ENCODE measurements at regions not wholly inside any gene's neighbourhood (a gene's known extent, or its start where the extent isn't known, plus 50 kb on each side); places are given as distances from the start of the nearest gene placed in this dataset.
A peak's percentile ranks its signal among the peaks of the same experiment; 100 is the strongest.

DNA sequence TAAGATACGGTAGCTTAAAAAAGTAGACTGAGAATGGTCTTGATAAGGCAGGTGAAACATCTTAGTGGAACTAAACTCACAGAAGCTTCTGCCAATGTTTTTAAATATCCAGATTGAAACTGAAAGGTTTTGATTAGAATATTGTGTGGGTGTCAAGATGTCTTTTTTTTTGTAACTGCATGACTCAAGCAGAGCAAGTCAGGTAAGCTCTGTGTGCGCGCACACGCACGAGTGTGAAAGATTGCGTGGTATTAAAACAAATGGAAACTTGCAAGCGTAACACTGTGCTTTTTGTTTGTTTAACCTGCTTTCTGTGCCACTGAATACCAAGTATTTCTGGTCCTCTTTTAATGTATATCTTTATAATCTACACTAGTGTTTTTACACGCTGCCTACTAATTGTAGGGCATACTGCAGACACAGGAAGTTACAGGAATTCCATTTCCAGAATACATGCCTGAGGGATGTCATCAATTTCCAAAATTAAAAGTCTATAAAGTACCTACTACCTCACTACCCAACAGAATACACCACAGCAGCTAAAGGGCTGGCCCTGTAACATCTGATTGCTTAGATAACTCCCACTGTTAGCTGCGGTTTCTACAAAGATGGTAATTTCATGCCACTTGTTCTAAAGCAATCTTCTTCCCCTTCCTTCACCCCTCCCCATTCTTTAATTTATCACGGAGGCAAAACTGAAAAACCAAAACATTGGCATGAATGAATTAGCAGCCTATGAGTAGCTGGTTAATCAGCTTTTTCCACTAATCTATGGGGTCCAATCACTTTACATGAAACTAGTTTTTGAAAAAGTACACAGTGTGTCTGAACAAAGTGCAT is 472.8 kb downstream of the SHQ1 start:
- peak in 1 of 2 experiments; percentile 20 for DNase-seq (ENCODE audit: low read depth in 2 of 2)

DNA sequence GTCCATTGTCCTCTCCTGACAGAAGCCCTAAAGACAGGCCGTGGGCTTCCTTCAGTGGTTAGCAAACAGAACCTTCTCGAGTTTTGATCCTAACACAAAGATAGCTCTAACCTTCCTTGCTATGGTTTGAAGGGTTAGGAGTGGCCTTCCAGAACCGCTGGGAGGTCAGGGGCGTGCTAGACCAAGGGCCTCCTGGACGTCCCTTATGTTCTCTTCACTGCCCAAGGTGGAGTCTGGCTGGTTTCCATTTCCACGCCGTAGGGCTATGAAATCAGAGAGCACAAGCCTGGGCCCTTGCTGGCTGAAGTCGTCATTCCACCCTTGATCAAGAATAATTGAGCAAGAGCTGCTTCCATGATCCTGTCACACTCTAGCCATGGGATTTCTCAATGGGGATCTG is 475.1 kb downstream of the SHQ1 start:
- no peak for DNase-seq (ENCODE audit: low read depth in 2 of 2)

DNA sequence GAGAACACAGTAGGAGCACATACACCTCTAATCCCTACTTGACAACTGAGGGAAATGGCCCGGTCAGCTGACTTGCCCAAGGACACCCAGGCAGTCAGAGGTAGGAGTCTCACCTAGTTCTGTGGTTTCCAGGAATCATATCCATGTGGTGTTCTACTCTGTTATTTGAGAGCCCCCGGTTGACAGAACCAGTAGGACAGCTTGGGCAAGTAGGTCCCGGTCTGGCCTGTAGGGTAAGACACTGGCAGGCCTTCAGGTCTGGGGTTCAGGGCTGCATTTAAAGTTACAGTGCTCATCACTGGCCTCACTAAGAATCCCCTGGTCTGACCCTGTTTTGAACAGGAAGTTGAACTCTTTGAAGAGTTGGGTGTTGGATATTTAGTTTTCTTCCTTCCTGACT is 476.1 kb downstream of the SHQ1 start:
- no peak for DNase-seq (ENCODE audit: low read depth in 2 of 2)

DNA sequence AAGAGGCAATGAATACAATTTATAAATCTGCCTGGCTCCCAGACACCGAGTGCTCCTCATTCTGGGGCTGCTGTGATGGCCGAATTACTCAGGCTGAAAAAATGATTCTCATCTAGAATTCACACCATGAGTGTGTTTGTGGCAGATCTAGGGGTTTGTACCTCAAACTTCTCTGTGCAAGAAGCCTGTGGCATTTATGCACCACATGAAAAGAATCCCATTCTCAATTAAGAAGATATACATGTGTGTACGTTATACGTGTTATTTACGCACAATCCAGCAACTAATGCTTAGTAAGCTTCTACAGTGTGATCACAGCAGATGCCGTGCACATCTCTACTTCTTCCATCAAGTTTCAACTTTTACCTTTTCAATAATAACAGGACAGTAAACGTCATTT is 476.8 kb downstream of the SHQ1 start:
- DNase-seq (ENCODE audit: low read depth in 2 of 2) = no peak

DNA sequence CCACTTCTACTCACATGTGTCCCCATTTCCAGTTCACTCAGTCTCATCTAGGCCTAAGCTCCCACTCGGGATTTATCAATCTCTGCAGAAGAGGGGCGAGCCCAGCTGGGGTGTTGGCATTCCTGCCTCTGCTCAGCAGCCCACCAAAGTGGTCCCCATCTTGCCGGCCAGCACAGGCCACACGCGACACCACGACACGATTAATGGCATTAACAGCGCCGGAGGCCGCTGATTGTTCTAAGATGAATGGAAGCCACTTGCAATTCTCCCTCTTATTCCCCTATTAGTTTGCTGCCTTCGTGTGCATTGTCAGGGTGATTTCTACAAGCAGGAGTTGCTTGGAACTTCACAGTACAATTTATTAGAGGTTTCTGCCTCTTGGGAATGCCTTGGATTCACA is 477.3 kb downstream of the SHQ1 start:
- DNase-seq (ENCODE audit: low read depth in 2 of 2) = no peak

DNA sequence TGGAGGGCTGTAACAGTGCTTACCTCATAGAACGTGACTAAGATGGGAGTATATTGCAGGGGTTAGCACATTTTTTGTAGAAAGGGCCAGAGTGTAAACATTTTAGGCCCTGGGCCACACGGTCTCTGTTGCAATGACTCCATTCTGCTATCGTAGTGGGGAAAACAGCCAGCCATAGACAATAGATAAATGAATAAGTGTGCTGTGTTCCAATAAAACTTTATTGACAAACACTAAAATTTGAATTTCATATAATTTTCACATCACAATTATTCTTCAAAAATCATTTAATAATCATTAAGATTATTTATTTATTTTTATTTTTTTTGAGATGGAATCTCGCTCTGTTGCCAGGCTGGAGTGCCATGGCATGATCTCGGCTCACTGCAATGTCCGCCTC is 478.6 kb downstream of the SHQ1 start:
- no peak for DNase-seq (ENCODE audit: low read depth in 2 of 2)

DNA sequence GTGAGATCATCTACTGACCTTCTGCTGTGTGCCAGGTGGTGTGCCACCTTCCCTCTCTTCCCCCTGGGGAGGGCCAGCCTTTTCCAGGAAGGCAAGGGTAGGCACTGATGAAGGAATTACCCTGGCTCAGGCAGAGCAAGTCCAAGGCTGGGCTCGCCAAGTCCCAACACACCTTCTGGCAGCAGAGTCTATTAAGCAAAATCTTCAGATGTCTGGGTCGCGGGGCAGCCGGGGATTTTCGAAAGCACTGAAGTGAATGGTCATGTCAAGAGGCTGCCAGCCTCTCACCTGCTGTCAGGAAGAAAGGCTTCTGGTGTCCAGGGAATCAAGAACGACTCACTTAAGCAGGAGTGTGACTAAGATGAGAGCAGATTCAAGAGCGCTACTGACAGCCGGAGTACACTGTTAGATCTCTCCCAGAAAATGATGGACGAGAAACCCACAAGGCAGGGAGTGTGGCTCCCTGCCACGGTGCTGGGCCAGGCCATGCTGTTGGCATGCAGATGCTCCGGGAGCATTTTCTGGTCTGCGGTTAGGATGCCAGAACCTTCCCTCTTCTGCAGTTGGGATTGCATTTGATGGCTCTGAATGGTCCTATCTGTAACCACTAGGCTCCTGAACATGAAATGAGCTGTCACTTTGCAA is 479.8 kb downstream of the SHQ1 start:
- DNase-seq (ENCODE audit: low read depth in 2 of 2) = no peak

DNA sequence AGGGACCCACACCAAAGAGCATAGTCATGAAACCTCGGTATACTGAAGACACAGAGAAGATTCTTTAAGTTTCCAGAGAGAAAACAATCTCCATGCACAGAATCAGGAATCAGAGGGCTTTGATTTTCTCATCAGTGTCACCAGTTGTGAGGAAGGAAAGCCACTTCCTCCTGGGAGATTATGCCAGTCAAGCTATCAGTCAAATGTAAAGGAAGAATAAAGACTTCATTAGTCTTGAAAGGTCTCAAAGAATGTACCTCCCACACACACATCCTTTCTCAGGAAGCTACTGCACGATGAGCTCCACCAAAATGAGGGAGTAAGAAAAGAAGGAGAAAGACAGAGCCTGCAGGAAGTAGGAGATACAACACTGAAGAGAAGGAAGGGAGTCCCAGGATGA is 486.3 kb downstream of the SHQ1 start:
- no peak for DNase-seq (ENCODE audit: low read depth in 2 of 2)

DNA sequence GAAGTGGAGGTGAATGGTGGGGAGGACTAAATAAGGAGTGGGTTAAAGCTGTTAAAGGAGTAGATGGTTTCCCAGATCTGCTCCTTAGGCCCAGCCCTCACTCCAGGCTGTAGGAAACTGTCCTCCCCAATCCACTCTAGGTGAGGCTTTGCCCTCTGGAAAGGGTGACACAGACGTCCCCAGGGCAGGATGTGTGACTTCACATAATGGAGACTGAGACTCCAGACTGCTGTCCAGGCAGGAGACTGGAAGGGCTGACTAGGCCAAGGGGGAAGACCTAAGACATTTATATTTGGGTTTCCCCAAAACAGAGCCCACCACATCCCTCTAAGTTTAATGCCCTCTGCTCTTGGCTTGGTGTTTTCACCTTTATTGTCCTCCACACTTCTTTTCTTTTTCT is 488.5 kb downstream of the SHQ1 start:
- no peak for DNase-seq (ENCODE audit: low read depth in 2 of 2)

DNA sequence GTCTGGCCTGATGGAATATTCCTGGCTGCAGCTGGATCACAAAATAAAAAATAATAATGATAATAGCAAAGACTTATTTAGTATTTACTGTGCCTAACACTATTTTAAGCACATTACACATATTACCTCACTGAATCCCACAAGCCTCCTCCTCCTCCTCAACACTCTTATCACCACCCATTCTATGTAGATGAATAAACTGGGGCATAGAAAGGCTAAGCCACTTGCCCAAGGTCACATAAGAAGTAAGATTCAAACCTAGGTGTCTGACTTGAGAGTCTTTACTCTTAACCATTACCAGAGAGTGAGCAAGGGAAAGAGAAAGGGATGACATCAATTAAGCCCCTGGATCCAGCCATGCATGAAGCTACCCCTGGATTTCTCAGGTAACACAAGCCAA is 493.1 kb downstream of the SHQ1 start:
- DNase-seq (ENCODE audit: low read depth in 2 of 2) = no peak

DNA sequence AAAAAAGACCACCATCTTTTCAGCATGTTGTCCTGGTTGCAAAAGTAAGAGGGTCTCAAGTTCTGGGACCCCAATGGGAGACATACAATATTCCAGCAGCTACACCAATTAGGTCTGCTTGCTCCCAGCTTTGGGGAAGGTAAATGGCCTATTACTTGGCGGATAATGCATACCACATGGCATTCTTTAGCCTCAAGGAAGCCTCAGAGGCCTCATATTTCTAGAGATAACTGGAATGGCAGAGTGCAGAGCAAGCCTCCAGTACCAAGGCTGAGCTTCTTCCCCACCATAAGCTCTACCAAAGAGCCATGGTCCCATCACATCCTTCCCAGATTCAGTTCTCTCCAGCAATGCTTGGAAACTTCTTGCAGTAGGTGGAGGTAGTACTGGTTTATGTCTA is 493.8 kb downstream of the SHQ1 start:
- DNase-seq (ENCODE audit: low read depth in 2 of 2) = no peak

DNA sequence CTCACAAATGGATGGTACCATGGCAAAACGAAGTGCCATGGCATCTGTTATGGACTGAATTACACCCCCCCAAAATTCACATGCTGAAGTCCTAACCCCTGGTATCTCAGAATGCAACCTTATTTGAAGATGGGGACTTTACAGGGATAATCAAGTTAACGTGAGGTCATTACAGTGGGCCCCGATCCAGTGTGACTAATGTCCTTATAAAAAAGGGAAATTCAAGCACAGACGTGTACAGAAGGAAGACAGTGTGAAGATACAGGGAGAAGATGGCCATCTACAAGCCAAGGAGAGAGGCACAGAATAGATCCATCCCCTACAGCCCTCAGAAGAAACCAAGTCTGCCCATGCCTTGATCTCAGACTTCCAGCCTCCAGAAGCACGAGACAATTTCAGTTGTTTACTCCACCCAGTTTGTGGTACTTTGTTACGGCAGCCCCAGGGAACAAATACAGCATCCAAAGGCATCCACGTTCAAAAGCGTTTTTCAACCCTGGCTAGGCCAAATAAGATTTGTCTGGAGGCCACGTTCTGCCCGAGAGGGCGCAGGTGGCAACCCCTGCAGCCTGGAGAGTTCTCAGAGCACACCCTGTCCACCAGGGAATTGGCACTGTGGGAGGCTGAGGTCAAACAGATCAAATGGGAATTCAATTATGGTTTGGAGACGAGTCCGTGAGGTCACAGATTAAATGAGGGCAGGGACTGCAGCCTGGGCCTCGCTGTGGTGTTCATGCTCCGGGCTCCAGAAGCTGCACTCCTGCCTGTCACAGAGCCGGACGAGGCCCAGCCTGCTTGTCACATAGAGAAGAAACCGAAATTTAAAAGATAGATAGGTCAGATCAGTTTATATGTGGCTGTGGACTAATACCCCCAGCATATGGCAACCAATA is 494.8 kb downstream of the SHQ1 start:
- DNase-seq (ENCODE audit: low read depth in 2 of 2) = no peak

DNA sequence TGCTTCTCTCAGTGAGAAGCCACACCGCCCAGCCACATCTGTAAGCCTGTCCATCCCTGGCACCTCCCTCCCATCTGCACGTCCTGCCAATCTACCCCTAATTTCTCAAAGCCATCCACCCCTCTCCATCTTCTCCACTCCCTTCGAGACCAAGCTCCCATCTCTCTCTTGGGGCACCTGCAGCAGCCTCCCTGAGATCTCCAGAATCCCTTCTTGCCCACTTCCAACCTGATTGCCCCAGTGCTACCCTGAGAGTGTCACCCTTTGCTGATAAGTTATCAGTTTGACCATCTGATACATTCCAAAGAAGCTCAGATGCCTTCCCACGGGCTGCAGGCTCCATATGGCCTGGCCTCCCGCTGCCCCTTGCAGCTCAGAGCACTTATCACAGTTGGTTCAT is 496.1 kb downstream of the SHQ1 start:
- DNase-seq (ENCODE audit: low read depth in 2 of 2) = no peak

DNA sequence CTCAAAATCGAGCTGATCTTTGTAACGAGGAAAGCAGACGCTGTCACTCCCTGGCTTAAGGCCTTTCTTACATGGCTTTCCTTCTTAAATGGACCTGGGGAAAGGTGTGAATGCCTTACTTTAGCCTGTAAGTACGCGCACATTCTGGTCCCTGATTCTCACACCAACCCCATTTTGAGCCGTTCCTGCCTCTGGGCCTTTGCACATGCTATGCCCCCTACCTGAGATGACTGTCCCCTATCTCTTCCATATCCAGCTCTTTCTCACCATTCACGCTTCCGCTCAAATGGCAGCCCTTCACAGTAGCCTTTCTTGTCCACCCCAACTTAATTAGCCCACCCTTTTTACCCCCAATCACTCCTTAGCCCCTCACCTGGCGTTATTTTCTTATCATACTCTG is 496.7 kb downstream of the SHQ1 start:
- no peak for DNase-seq (ENCODE audit: low read depth in 2 of 2)

DNA sequence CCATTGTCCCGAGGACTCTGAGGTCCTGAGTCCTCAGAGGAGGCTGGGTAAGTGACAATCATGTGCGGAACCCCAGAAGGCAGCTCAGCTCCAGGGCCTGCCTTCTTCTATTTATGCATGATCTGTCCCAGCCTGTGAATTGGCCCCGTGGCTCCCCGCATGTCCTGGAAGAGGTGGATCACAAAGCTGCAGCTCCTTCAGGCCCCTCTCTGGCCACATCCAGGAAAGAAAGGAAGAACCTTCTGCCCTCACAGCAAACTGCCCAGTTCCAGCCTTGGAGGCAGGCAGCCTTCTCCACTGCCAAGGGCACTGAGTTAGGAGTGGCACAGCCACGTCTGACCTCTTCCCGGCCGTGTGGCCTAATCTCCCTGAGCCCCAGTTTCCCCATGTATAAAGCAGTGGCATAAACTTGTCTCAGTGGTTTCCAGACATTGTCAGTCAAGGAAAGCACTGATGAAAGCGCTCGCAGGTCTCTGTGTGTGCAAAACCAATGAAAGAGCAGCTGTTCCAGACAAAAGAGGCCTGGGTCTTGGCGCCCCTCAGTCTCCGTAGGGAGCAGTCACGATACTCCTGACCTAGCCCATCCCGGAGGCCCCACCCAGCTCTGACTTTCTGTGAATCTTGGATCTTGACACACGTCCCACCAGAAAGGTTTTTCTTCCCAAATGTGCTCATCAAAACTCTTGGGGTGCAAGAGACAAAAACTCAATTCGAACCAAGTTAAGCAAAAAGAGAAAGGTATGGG is 497.3 kb downstream of the SHQ1 start:
- DNase-seq (ENCODE audit: low read depth in 2 of 2) = no peak

DNA sequence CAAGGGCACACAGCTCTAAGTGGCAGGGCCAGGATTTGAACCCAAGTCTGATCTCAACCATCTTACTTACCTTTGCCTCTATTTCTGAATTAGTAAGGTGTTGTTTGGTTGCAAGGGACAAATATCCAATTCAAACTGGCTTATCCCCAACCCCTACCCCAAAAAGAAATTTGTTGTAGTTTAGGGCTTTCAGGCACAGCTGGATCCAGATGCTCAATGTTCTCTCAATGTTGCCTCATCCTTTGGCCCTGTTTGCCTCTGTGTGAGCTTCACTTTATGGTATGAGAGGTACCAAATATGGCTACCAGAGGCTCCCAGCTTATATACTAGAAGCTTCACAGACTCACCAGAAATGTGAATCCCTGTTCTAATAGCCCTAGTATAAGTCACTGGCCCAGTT is 499.9 kb downstream of the SHQ1 start:
- DNase-seq (ENCODE audit: low read depth in 2 of 2) = no peak

DNA sequence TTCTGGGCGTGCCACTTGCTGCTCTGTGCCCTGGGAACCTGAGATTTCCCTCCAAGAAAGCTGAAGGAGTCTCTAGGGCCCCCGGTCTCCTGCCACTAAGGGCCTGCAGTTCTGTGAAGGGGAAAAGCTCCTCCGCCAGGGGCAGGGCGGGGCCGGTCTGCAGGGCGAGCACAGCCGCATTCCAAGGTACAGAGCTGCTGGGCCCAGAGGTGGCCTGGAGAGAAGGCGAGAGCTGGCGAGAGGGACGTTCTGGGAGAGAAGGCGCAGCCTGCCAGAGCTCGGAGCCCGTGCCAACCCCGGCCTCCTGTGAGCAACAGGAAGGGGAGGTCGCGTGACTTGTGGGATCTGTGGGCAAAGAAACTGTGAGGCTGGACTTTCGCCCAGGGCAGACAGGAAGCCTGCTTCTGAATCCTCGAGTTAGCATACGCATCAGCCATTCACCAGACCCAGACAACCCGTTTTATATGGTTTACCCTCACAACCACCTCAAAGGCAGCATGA is 500.4 kb downstream of the SHQ1 start:
- DNase-seq (ENCODE audit: low read depth in 2 of 2) = peak; percentile 36 to 65

DNA sequence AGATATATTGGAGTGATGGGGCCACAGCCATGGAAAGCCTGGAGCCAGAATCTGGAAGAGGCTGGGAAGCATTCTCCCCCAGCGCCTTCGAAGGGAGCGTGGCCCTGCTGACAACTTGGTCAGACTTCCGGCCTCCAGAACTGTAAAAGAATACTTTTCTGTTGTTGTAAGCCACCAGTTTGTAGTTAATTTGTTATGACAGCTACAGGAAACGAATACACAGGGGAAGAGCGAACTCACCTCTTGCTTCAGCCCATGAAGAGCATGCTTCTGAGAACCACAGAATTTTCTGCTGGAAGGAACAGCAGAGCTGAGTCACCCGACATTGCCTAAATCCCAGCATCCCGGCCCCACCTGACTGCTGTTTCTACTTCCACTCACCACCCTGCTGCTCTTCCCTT is 501.7 kb downstream of the SHQ1 start:
- DNase-seq (ENCODE audit: low read depth in 2 of 2) = no peak

DNA sequence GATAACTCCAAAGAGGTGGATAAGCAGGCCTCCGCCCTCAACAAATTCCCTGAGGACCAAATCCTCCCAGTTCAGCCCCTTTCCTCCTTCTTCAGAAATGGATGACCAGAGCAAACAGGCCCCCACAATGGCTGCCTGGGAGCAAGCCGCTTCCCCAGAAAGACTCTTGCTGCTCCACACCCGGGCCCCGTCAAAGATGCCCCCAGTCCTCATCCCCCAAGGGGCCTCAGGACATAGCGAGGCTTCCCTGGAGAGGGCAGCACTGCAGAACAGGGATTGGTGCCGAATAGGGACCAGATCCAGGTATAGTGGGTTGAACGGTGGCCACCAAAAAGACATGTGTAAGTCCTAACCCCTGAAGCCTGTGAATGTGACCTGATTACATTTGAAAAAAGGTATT is 502.3 kb downstream of the SHQ1 start:
- no peak for DNase-seq (ENCODE audit: low read depth in 2 of 2)

DNA sequence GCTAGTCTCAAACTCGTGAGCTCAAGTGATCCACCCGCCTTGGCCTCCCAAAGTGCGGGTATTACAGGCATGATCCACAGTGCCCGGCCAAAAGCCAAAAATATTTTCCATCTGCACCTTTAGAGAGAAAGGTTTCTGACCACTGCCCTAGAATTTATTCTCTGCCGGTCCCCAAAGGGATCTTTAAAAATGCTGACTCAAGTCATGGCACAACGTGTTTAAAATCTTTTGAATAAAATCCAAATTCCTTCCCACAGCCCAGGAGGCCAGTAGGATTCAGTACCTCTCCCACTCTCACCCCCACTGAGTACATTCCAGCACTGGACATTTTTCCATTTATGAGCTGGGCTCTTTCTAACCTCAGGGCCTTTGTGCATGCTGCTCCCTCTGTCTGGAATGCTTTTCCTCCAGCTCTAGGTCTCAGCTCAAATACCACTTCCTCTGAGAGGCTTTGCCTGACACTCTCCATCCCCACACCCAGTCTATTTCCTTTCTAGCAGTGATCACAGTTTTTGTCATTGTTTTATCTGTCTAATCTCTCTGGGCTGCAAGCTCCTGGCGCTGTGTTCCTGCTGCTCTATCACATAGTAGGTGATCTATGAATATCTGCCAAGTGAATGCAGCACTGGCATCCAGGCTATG is 502.9 kb downstream of the SHQ1 start:
- DNase-seq (ENCODE audit: low read depth in 2 of 2) = no peak

DNA sequence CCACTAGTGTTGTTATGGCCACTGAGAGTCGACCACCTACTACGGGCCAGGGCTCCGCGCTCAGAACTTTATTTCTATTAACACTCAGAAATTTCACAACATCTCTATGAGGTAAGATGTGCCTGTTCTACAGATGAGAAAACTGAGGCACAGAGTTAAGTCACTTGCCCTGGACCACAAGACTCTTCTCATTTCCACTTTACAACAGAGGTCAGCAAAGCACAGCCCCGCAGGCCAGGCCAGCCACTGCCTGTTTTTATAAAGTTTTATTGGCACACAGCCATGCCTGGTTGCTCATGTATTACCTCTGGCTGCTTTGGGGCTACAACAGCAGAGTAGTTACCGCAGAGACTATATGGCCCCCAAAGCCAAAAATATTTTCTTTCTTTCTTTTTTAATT is 503.6 kb downstream of the SHQ1 start:
- DNase-seq (ENCODE audit: low read depth in 2 of 2) = no peak

Data from stimulated activated CD4-positive, alpha-beta T cell treated with anti-CD3 and anti-CD28 coated beads, Interleukin-12 subunit alpha, Interleukin-12 subunit beta, amount 100 ng/mL, for 24 hours (primary cell).